GM12801 (cell line): ENCODE measurements at regions not wholly inside any gene's neighbourhood (a gene's known extent, or its start where the extent isn't known, plus 50 kb on each side); places are given as distances from the start of the nearest gene placed in this dataset.

Experiments
- TF ChIP-seq, protein P1 (sequence below): IDR thresholded peaks from one replicate; pipeline ENCODE4 v1.5.1; 2011; ENCODE audit warnings: control low read depth; ENCODE audit not compliant: insufficient read length; ENCODE audit errors: extremely low read depth

DNA sequence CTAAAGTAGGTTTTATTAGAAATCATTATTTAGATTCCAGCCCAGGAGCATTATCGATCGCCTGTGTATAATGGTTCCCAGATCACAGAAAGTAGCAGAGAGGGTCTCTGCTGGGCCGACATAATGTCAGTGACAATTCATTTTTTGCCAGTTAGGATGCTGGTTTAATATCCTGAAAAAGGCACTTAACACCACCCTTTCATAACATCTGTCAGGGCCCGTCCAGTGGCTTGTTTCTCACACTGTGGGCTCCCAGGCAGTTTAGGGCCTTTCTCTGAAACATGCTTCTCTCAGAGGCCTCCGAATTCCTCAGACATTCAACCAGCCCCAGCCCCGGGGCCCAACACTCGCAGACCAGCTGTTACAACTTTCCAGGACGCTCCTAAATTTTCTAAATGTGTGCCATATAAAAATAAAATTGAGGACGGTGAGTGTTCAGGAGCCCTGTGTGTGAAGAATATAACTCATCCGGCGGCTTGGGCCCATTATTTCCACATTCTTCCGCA is 108.6 kb upstream of the EYA4 start:
- TF ChIP-seq, protein P1, sequence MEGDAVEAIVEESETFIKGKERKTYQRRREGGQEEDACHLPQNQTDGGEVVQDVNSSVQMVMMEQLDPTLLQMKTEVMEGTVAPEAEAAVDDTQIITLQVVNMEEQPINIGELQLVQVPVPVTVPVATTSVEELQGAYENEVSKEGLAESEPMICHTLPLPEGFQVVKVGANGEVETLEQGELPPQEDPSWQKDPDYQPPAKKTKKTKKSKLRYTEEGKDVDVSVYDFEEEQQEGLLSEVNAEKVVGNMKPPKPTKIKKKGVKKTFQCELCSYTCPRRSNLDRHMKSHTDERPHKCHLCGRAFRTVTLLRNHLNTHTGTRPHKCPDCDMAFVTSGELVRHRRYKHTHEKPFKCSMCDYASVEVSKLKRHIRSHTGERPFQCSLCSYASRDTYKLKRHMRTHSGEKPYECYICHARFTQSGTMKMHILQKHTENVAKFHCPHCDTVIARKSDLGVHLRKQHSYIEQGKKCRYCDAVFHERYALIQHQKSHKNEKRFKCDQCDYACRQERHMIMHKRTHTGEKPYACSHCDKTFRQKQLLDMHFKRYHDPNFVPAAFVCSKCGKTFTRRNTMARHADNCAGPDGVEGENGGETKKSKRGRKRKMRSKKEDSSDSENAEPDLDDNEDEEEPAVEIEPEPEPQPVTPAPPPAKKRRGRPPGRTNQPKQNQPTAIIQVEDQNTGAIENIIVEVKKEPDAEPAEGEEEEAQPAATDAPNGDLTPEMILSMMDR: no peak

DNA sequence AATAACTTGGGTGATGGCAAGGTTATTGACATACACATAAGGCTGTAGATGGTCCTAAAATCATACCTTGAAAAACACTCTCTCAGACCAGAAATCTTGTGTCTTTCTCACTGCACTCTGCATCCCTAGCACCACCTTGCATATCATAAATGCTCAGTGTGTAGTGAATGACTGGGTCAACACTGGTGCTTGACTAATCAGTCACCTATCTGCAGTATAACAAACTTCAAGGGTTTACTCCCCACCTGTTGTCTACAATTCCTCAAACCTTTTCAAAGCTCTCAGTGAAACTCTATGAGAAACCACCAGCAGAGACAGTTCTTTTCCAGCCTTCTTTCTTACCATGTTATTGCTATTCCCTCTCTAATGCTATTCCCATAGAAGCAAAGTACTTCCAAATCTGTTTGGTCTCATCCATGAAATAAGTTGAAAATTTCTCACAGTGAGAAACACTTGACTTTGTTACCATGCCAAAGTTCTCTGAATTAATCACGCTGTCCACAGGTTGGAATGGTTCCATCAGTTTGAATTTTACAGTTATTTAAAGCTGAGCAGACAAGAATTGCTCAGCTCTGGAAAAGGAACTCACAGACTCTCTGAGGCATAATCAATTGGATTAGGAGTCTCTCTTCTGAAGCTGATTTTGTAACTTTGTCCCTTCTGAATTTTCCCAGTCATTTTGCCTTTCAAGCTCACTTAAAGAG is 104.8 kb upstream of the EYA4 start:
- TF ChIP-seq, protein P1: no peak

DNA sequence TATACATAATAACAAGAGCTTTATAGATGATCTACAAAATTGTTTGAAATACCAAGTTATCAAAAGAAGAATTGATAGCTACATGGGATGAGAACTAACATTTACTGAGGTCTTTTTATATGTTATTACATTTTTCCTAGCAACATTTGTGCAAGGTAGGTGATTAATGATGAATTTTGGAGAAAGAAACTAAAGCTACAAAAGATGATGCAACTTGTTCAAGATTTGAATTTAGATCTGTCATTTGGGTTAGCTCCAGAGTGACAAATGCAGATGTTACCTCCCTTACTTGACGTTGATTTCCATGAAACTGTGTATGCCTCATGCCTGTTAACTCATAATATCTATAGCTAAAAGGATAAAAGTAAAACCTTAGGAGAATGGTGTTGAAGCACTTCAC is 84.5 kb upstream of the EYA4 start:
- TF ChIP-seq, protein P1: no peak

DNA sequence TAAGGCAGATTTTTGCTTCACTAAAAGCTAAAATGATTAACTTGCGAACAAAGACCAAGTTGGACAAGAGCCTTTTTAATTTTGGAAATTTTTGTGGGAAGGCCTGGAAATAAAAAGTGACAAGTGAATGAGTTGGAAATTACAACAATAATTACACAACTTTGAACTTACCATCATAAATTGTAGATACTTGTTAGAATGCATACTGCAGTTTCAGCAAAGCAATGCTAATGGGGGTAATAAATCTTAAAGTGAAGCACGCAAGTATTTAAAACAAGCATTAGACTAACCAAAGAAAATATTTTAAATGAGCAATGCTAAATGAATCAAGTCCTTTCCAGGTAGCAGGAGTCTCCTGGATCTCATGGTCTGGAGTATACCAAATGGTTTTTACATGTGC is 83.2 kb upstream of the EYA4 start:
- TF ChIP-seq, protein P1: no peak

DNA sequence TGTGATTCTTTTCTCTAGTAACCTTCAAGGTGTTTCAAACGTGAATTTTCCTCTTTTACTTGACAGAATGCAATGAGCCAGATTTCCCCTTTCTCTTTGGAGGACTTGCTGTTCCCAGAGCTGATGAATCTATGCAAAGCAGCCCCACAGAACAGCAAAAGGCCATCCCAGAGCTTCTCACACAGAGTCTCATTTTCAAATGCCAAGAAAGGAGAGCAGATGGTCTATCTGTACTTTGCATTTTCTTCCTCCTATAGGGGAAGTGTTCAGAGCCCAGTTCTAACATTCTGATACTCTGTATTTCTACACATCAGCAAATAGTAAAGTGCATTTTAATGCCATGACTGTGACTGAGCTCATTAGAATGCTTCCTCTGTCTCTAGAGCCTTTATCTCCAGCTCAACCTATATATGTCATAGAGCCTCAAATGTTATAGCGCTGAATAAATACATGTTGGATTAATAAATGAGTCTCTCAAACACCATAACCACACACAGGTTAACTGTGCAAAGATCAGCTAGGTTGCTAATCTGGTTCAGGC is 81.8 kb upstream of the EYA4 start:
- TF ChIP-seq, protein P1: no peak

DNA sequence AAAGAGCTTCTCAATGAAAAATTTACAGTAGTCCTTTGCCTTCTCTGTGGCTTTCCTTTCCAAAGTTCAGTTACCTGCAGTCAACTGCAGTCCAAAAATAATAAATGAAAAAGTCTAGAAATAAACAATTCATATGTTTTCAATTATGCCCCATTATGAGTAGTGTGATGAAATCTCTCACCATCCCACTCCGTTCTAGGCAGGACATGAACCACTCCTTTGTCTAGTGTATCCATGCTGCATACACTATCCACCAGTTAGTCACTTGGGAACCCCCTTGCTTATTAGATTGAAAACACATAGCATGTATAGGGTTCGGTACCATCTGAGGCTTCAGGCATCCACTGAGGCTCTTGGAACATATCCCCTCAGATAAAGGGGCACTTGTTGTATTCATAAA is 80.6 kb upstream of the EYA4 start:
- TF ChIP-seq, protein P1: no peak

DNA sequence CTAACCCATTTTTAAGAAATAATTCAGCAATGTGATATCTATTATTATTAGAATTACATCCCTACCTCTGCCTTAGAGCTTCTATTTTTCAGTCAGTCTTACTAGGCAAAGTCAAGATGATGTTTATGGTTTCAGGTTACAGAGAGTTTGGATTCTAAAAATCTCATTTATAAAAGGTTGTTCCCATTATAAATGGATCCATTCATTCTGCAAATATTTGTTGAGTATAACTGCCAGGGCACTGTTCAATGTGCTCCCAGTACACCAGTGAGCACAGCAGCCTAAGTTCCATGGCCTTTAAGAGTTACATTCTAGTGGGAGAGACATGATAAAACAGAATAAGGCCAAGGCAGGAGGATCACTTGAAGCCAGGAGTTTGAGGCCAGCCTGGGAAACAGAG is 75.9 kb upstream of the EYA4 start:
- TF ChIP-seq, protein P1: no peak
